Ishikawa (cell line): ENCODE measurements at regions not wholly inside any gene's neighbourhood (a gene's known extent, or its start where the extent isn't known, plus 50 kb on each side); places are given as distances from the start of the nearest gene placed in this dataset.

Experiments
- CEBPB ChIP-seq: IDR thresholded peaks from 2 replicates; pipeline ENCODE4 v1.6.1; 2012
- CREB1 ChIP-seq: IDR thresholded peaks from 2 replicates; pipeline ENCODE4 v1.6.1; 2012; ENCODE audit warnings: low read depth
- EGR1 ChIP-seq: IDR thresholded peaks from 2 replicates; pipeline ENCODE4 v1.6.1; 2012
- EP300 ChIP-seq: IDR thresholded peaks from 2 replicates; pipeline ENCODE4 v1.6.1; 2012; ENCODE audit warnings: borderline replicate concordance
- FOXM1 ChIP-seq: IDR thresholded peaks from 2 replicates; pipeline ENCODE4 v1.6.1; 2012; ENCODE audit warnings: low read depth, borderline replicate concordance
- MAX ChIP-seq: IDR thresholded peaks from 2 replicates; pipeline ENCODE4 v1.6.1; 2012
- NFIC ChIP-seq: IDR thresholded peaks from 2 replicates; pipeline ENCODE4 v1.6.1; 2012
- RAD21 ChIP-seq: IDR thresholded peaks from 2 replicates; pipeline ENCODE4 v1.6.1; 2012; ENCODE audit warnings: low read depth
- REST ChIP-seq: IDR thresholded peaks from 2 replicates; pipeline ENCODE4 v1.6.1; 2012; ENCODE audit warnings: low read depth, mild to moderate bottlenecking
- TAF1 ChIP-seq: IDR thresholded peaks from 2 replicates; pipeline ENCODE4 v1.6.1; 2012; ENCODE audit warnings: low read depth, mild to moderate bottlenecking
- TCF12 ChIP-seq: IDR thresholded peaks from 2 replicates; pipeline ENCODE4 v1.6.1; 2012; ENCODE audit warnings: low read depth
- TEAD4 ChIP-seq: IDR thresholded peaks from 2 replicates; pipeline ENCODE4 v1.6.1; 2012
- USF1 ChIP-seq: IDR thresholded peaks from 2 replicates; pipeline ENCODE4 v1.6.1; 2012
- YY1 ChIP-seq: IDR thresholded peaks from 2 replicates; pipeline ENCODE4 v1.6.1; 2012; ENCODE audit warnings: low read depth
- ZBTB7A ChIP-seq: IDR thresholded peaks from 2 replicates; pipeline ENCODE4 v1.6.1; 2012; ENCODE audit warnings: low read depth

- peak; percentile 89 for TF ChIP-seq RAD21
Observed at GRCh38 chr4:137733174-137734141, 201.2 kb upstream of the PCDH18 start.

- no peak for TF ChIP-seq ZBTB7A
- no peak for TF ChIP-seq CREB1
- TF ChIP-seq USF1 = no peak
- TF ChIP-seq CEBPB = no peak
- TF ChIP-seq FOXM1 = no peak
- no peak for TF ChIP-seq YY1
- TF ChIP-seq TCF12 = no peak
- no peak for TF ChIP-seq EP300
- no peak for TF ChIP-seq REST
- TF ChIP-seq RAD21 = no peak
- TF ChIP-seq EGR1 = no peak
- TF ChIP-seq MAX = no peak
- no peak for TF ChIP-seq TAF1
- TF ChIP-seq TEAD4 = no peak
- no peak for TF ChIP-seq NFIC
Observed at GRCh38 chr4:137722910-137723309, 190.6 kb upstream of the PCDH18 start.

GRCh38 chr4:137711502-137711901, 179.2 kb upstream of the PCDH18 start:
- TF ChIP-seq TEAD4 (no peak), USF1 (no peak), TAF1 (no peak), FOXM1 (no peak), EP300 (no peak), RAD21 (no peak)

- TF ChIP-seq TEAD4 = no peak
- no peak for TF ChIP-seq REST
- no peak for TF ChIP-seq EP300
- TF ChIP-seq TAF1 = no peak
- TF ChIP-seq CREB1 = no peak
- TF ChIP-seq FOXM1 = no peak
Observed at GRCh38 chr4:137707626-137708025, 175.3 kb upstream of the PCDH18 start.

- no peak for TF ChIP-seq RAD21
- no peak for TF ChIP-seq ZBTB7A
- no peak for TF ChIP-seq USF1
- no peak for TF ChIP-seq MAX
- TF ChIP-seq NFIC = no peak
- TF ChIP-seq TAF1 = no peak
- no peak for TF ChIP-seq FOXM1
- TF ChIP-seq CREB1 = no peak
- TF ChIP-seq TCF12 = no peak
Observed at GRCh38 chr4:137707102-137707620, 174.9 kb upstream of the PCDH18 start.
